Kidney (tissue), 13 donors: ENCODE measurements at regions not wholly inside any gene's neighbourhood (a gene's known extent, or its start where the extent isn't known, plus 50 kb on each side); places are given as distances from the start of the nearest gene placed in this dataset.

Experiments used
- DNase-seq, 5 donors: peaks; one replicate each; pipeline ENCODE4 v3.0.0-alpha.2; 2013 to 2020
- FAIRE-seq: peaks from 2 replicates; lab custom pipeline; 2012; peaks lifted over from hg19 to GRCh38; lab: Jason Lieb, UNC
- H3K27ac ChIP-seq, 2 donors: one replicate each; pipeline ENCODE4 v1.7.0; 2013; ENCODE audit warnings: low read depth in 2 of 2, low read length in 2 of 2, inconsistent platforms in 1 of 2
- H3K27me3 ChIP-seq: one replicate; pipeline ENCODE4 v1.7.1; 2013; ENCODE audit warnings: low read length, inconsistent platforms; ENCODE audit not compliant: control insufficient read depth, insufficient read depth
- H3K36me3 ChIP-seq, 3 donors: one replicate each; pipeline versions ENCODE4 v1.7.0 to v1.7.1; 2013; ENCODE audit warnings: low read length in 3 of 3, control low read depth in 1 of 3, inconsistent platforms in 1 of 3; ENCODE audit not compliant: insufficient read depth in 3 of 3, control insufficient read depth in 2 of 3
- H3K4me1 ChIP-seq, 3 donors: one replicate each; pipeline versions ENCODE4 v1.7.0 to v1.7.1; 2013; ENCODE audit warnings: low read length in 3 of 3, inconsistent platforms in 1 of 3, low read depth in 1 of 3; ENCODE audit not compliant: control insufficient read depth in 2 of 3, insufficient read depth in 2 of 3
- H3K4me3 ChIP-seq, 3 donors: one replicate each; pipeline versions ENCODE4 v1.7.0 to v1.8.1; 2013; ENCODE audit warnings: low read length in 3 of 3, control low read depth in 1 of 3, inconsistent platforms in 1 of 3
- H3K9ac ChIP-seq, 3 donors: one replicate each; pipeline versions ENCODE4 v1.7.0 to v1.7.1; 2013; ENCODE audit warnings: low read length in 3 of 3, control low read depth in 1 of 3, inconsistent platforms in 1 of 3
- H3K9me3 ChIP-seq, 3 donors: one replicate each; pipeline versions ENCODE4 v1.7.0 to v1.7.1; 2013; ENCODE audit warnings: low read length in 3 of 3, control low read depth in 1 of 3, inconsistent platforms in 1 of 3; ENCODE audit not compliant: control insufficient read depth in 2 of 3, insufficient read depth in 1 of 3
- intact Hi-C: fragments of 100-400 bp; cut with DNase I; formaldehyde crosslinking; loops from one replicate; pipeline ENCODE4 v1.11.1; 2022
- TF ChIP-seq, protein P1 (sequence below): IDR thresholded peaks from 3 replicates; pipeline ENCODE4 v1.5.1; 2012; ENCODE audit warnings: mild to moderate bottlenecking, moderate library complexity, borderline replicate concordance; ENCODE audit not compliant: insufficient read depth; ENCODE audit errors: extremely low read depth
- donor health status: control.
- donor health status: control.
- donor health status: control.
- donor health status: control.
- donor health status: control.
- donor health status: DM: yes; HTN: yes; CAD: no.
- donor health status: Normal renal cell carcinoma (clear cell type).

DNA sequence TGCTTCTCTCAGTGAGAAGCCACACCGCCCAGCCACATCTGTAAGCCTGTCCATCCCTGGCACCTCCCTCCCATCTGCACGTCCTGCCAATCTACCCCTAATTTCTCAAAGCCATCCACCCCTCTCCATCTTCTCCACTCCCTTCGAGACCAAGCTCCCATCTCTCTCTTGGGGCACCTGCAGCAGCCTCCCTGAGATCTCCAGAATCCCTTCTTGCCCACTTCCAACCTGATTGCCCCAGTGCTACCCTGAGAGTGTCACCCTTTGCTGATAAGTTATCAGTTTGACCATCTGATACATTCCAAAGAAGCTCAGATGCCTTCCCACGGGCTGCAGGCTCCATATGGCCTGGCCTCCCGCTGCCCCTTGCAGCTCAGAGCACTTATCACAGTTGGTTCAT, 496.1 kb downstream of the SHQ1 start:
- H3K9me3 ChIP-seq = no peaks in the 10 kb centered on the region
- H3K4me3 ChIP-seq = no peak overlapping the region
- no peaks in the 10 kb centered on the region for H3K36me3 ChIP-seq
- no peak overlapping the region for H3K9ac ChIP-seq
- intact Hi-C loops = no loop called here
- no peak for DNase-seq
- H3K4me1 ChIP-seq = no peaks in the 10 kb centered on the region
- no peak for FAIRE-seq
- TF ChIP-seq, protein P1, sequence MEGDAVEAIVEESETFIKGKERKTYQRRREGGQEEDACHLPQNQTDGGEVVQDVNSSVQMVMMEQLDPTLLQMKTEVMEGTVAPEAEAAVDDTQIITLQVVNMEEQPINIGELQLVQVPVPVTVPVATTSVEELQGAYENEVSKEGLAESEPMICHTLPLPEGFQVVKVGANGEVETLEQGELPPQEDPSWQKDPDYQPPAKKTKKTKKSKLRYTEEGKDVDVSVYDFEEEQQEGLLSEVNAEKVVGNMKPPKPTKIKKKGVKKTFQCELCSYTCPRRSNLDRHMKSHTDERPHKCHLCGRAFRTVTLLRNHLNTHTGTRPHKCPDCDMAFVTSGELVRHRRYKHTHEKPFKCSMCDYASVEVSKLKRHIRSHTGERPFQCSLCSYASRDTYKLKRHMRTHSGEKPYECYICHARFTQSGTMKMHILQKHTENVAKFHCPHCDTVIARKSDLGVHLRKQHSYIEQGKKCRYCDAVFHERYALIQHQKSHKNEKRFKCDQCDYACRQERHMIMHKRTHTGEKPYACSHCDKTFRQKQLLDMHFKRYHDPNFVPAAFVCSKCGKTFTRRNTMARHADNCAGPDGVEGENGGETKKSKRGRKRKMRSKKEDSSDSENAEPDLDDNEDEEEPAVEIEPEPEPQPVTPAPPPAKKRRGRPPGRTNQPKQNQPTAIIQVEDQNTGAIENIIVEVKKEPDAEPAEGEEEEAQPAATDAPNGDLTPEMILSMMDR = no peak
- H3K27ac ChIP-seq = no peak overlapping the region
- H3K27me3 ChIP-seq = no peaks in the 10 kb centered on the region

GRCh38 chr3:72351536-72351935, 496.7 kb downstream of the SHQ1 start:
- no peak overlapping the region for H3K4me3 ChIP-seq
- no peaks in the 10 kb centered on the region for H3K4me1 ChIP-seq
- no peaks in the 10 kb centered on the region for H3K9me3 ChIP-seq
- TF ChIP-seq, protein P1 = no peak
- no peaks in the 10 kb centered on the region for H3K27me3 ChIP-seq
- no peak overlapping the region for H3K9ac ChIP-seq
- no peak overlapping the region for H3K27ac ChIP-seq
- no peaks in the 10 kb centered on the region for H3K36me3 ChIP-seq
- DNase-seq = peak in 1 of 5 donors; percentile 16
- FAIRE-seq = no peak
- intact Hi-C loops = no loop called here

- Histone ChIP-seq H3K4me1 (no peaks in the 10 kb centered on the region), H3K27me3 (no peaks in the 10 kb centered on the region), H3K9me3 (no peaks in the 10 kb centered on the region), H3K27ac (no peak overlapping the region), H3K9ac (no peak overlapping the region), H3K4me3 (no peak overlapping the region), H3K36me3 (no peaks in the 10 kb centered on the region)
- intact Hi-C loops = no loop called here
- DNase-seq (peak in 1 of 5 donors; percentile 18), FAIRE-seq (no peak)
- TF ChIP-seq, protein P1 = no peak
Measured at GRCh38 chr3:72350761-72351505, 497.3 kb downstream of the SHQ1 start.
